ENCODE measurements at regions not wholly inside any gene's neighbourhood (a gene's known extent, or its start where the extent isn't known, plus 50 kb on each side); places are given as distances from the start of the nearest gene placed in this dataset.

DNA sequence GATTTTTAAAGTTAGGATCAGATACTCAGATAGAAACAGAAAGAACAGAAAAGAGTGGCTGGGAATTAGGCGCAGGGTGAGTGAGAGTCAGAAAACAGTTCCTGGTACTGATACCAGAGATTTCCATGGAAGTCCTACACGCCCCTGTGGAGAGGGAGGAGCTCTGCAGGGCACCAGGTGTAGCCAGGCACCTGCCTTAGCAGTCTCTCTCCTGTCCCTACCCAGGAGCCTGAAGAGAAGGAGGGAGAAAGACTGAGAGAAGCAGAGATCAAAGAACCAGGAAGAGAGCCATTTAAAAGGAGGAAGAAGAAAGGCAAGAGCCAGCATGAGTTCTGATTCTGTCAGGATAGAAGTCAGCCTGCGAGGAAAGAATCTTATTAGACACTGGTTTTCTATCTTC is 65.0 kb downstream of the CBLN1 start:
- H3K36me3 ChIP-seq (ENCODE audit: control insufficient read depth, insufficient read depth, low read length), result no peaks in the 10 kb centered on the region
- no peaks in the 10 kb centered on the region for H3K27me3 ChIP-seq (ENCODE audit: control insufficient read depth, insufficient read depth, low read length)
- no peak for DNase-seq (ENCODE audit: low read depth)
- CTCF ChIA-PET, result no interaction called here
- no peak overlapping the region for H3K4me3 ChIP-seq (ENCODE audit: low read depth, low read length)
- POLR2A ChIA-PET, result no interaction called here
- TF ChIP-seq, protein P1, sequence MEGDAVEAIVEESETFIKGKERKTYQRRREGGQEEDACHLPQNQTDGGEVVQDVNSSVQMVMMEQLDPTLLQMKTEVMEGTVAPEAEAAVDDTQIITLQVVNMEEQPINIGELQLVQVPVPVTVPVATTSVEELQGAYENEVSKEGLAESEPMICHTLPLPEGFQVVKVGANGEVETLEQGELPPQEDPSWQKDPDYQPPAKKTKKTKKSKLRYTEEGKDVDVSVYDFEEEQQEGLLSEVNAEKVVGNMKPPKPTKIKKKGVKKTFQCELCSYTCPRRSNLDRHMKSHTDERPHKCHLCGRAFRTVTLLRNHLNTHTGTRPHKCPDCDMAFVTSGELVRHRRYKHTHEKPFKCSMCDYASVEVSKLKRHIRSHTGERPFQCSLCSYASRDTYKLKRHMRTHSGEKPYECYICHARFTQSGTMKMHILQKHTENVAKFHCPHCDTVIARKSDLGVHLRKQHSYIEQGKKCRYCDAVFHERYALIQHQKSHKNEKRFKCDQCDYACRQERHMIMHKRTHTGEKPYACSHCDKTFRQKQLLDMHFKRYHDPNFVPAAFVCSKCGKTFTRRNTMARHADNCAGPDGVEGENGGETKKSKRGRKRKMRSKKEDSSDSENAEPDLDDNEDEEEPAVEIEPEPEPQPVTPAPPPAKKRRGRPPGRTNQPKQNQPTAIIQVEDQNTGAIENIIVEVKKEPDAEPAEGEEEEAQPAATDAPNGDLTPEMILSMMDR (IDR thresholded peaks at IDR 0.05; ENCODE audit: insufficient read depth, low read depth, low read length), result no peak

DNA sequence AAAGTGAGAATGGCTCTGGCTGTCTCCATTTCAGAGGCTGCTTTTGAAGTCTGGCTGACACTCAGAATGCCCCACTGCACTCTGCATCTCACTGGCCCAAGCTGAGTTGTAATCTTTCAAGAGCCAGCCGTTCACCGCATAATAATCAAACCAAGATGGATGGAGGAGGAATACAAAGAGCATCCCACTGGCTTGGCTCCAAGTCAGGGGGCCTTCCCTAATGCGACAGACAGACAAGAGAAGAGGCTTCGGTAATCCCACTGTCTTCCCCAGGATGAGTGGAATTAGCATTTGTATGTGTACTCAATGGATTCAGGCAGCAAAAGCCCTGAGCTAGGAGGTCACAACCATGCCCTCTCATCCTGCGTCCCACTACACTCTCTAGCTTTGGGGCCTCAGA is 68.0 kb downstream of the CBLN1 start:
- TF ChIP-seq, protein P1 (IDR thresholded peaks at IDR 0.05; ENCODE audit: insufficient read depth, low read depth, low read length), result no peak
- no peak for DNase-seq (ENCODE audit: low read depth)
- Histone ChIP-seq H3K27me3 (ENCODE audit: control insufficient read depth, insufficient read depth, low read length) (no peaks in the 10 kb centered on the region), H3K4me3 (ENCODE audit: low read depth, low read length) (no peak overlapping the region), H3K36me3 (ENCODE audit: control insufficient read depth, insufficient read depth, low read length) (no peaks in the 10 kb centered on the region)
- ChIA-PET POLR2A (interaction anchor here (0.7 kb wide), 1 partner anchor 8 kb away, joined by 3 read pairs; no protein-coding TSS in a partner anchor), CTCF (no interaction called here)

DNA sequence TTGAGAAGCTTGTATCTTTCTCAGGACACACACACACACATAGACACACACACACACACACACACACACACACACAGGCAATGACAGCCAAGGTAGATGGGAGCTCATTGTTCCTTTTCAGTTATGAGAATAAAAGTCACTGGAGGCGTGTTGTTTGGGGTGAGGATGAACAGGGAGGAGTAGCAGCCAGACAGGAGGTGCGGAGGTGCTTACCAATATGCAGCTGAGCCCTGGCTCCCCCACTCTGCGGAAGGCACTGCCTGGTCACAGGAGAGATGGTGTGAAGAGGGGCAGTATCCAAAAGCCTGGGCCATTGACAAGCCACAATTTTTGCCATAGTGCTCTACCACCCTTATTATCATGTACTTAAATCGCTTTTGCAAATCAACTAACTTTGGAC is 77.4 kb downstream of the CBLN1 start:
- TF ChIP-seq, protein P1 (IDR thresholded peaks at IDR 0.05; ENCODE audit: insufficient read depth, low read depth, low read length), result no peak

DNA sequence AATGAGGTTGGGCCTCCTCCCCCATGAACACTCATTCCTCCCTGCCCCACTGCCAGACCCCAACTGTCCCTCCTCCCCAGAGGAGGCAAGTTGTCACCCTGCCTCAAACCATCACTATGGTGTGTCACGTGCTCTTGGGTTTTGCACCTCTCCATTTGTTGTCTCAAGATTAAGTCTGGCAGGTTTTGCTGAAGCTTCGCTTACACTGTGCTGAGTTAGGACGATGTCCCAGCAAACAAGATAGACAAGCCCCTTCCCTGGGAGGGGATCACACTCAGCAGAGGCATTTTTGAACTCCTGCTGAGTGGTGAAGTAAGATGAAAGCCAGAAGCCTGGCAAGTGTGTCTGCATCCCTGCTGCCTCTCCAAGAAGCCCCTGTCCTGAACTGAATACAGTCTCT is 78.3 kb downstream of the CBLN1 start:
- DNase-seq (ENCODE audit: low read depth), result no peak
- ChIA-PET POLR2A (no interaction called here), CTCF (no interaction called here)
- Histone ChIP-seq H3K4me3 (ENCODE audit: low read depth, low read length) (no peak overlapping the region), H3K36me3 (ENCODE audit: control insufficient read depth, insufficient read depth, low read length) (no peaks in the 10 kb centered on the region), H3K27me3 (ENCODE audit: control insufficient read depth, insufficient read depth, low read length) (no peaks in the 10 kb centered on the region)
- TF ChIP-seq, protein P1 (IDR thresholded peaks at IDR 0.05; ENCODE audit: insufficient read depth, low read depth, low read length), result no peak

More for the DNA sequence above, 77.4 kb downstream of the CBLN1 start:
- Histone ChIP-seq H3K27me3 (ENCODE audit: control insufficient read depth, insufficient read depth, low read length) (no peaks in the 10 kb centered on the region), H3K4me3 (ENCODE audit: low read depth, low read length) (no peak overlapping the region), H3K36me3 (ENCODE audit: control insufficient read depth, insufficient read depth, low read length) (no peaks in the 10 kb centered on the region)
- CTCF ChIA-PET, result interaction anchor here (0.6 kb wide), 1 partner anchor 10 kb away, joined by 3 read pairs; no protein-coding TSS in a partner anchor
- POLR2A ChIA-PET, result no interaction called here
- DNase-seq (ENCODE audit: low read depth), result no peak

DNA sequence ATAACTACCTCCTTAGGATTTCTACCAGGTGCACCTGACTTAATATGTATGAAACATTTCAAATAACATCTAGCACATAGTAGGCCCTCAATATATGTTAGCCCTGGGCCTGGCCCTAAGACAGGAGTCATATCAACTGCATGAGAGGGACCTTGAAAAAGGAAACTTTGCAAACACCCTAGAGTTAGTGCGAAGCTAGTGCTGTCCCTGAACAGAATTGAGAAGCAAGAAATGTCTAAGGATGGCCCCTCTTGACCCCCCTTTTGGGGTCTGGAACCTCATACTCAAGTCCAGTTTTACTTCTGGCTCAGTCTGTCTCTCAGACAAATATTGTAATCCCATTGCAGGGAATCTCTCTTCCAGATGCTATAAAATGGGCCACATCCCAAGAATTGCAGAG is 80.5 kb downstream of the CBLN1 start:
- Histone ChIP-seq H3K36me3 (ENCODE audit: control insufficient read depth, insufficient read depth, low read length) (no peaks in the 10 kb centered on the region), H3K4me3 (ENCODE audit: low read depth, low read length) (no peak overlapping the region), H3K27me3 (ENCODE audit: control insufficient read depth, insufficient read depth, low read length) (no peaks in the 10 kb centered on the region)
- DNase-seq (ENCODE audit: low read depth), result no peak
- POLR2A ChIA-PET, result no interaction called here
- TF ChIP-seq, protein P1 (IDR thresholded peaks at IDR 0.05; ENCODE audit: insufficient read depth, low read depth, low read length), result no peak
- CTCF ChIA-PET, result interaction anchor here (1.2 kb wide), 1 partner anchor 514 kb away, joined by 3 read pairs; no protein-coding TSS in a partner anchor

All from BJ (cell line).